Superior temporal gyrus (tissue), 1 donor: ENCODE measurements at regions not wholly inside any gene's neighbourhood (a gene's known extent, or its start where the extent isn't known, plus 50 kb on each side); places are given as distances from the start of the nearest gene placed in this dataset.
"Not testable (repeated sequence)": the region's sequence is repeated elsewhere in the genome, so short reads cannot be mapped to it uniquely, and the experiment has no call there.

Source experiments
- DNase-seq: peaks from one replicate; pipeline ENCODE4 v3.0.0-alpha.2; 2016; ENCODE audit errors: extremely low spot score

- DNase-seq = no peak
Observed at GRCh38 chr10:119996944-119997343, 104.4 kb downstream of the SEC23IP start.

- no peak for DNase-seq
Observed at GRCh38 chr10:119997429-119997828, 104.9 kb downstream of the SEC23IP start.

GRCh38 chr10:120002785-120003184 is 110.3 kb downstream of the SEC23IP start:
- no peak for DNase-seq

GRCh38 chr10:120005207-120006201 is 113.0 kb downstream of the SEC23IP start:
- DNase-seq = no peak

GRCh38 chr10:120007261-120007660 is 114.7 kb downstream of the SEC23IP start:
- no peak for DNase-seq

- no peak for DNase-seq
Observed at GRCh38 chr10:120011359-120012130, 119.0 kb downstream of the SEC23IP start.

GRCh38 chr10:120012131-120012400 is 119.5 kb downstream of the SEC23IP start:
- no peak for DNase-seq

GRCh38 chr10:120012566-120012965 is 120.0 kb downstream of the SEC23IP start:
- DNase-seq = no peak

- DNase-seq = no peak
Observed at GRCh38 chr10:120014031-120014430, 121.5 kb downstream of the SEC23IP start.

- no peak for DNase-seq
Observed at GRCh38 chr10:120015064-120015463, 122.5 kb downstream of the SEC23IP start.

- no peak for DNase-seq
Observed at GRCh38 chr10:120016906-120017305, 124.4 kb downstream of the SEC23IP start.

GRCh38 chr10:120017733-120018417 is 125.3 kb downstream of the SEC23IP start:
- DNase-seq = no peak

- no peak for DNase-seq
Observed at GRCh38 chr10:120018695-120019094, 126.2 kb downstream of the SEC23IP start.

- no peak for DNase-seq
Observed at GRCh38 chr10:120019568-120019967, 127.0 kb downstream of the SEC23IP start.

- DNase-seq = no peak
Observed at GRCh38 chr10:120022357-120022756, 129.8 kb downstream of the SEC23IP start.

- DNase-seq = no peak
Observed at GRCh38 chr10:120034236-120034635, 141.7 kb downstream of the SEC23IP start.

- DNase-seq = no peak
Observed at GRCh38 chr10:120039046-120039445, 146.5 kb downstream of the SEC23IP start.

GRCh38 chr10:120039826-120040225 is 147.3 kb downstream of the SEC23IP start:
- no peak for DNase-seq

GRCh38 chr10:120041807-120042559 is 149.5 kb downstream of the SEC23IP start:
- DNase-seq = no peak

GRCh38 chr10:120042705-120043104 is 150.2 kb downstream of the SEC23IP start:
- DNase-seq = no peak

GRCh38 chr10:120047373-120047772 is 154.8 kb downstream of the SEC23IP start:
- DNase-seq = not testable (repeated sequence)

- no peak for DNase-seq
Observed at GRCh38 chr10:120047926-120048325, 155.4 kb downstream of the SEC23IP start.
